ENCODE measurements at regions not wholly inside any gene's neighbourhood (a gene's known extent, or its start where the extent isn't known, plus 50 kb on each side); places are given as distances from the start of the nearest gene placed in this dataset.

GRCh38 chr13:69425235-69425634 lies 682.4 kb upstream of the ATXN8OS start:
- no peaks in the 10 kb centered on the region for H3K27me3 ChIP-seq (replicated peaks; ENCODE audit: insufficient read depth)
- no peak for DNase-seq (ENCODE audit: low spot score)
- TF ChIP-seq POLR2A (IDR thresholded peaks at IDR 0.05) (no peak), POLR2AphosphoS5 (IDR thresholded peaks at IDR 0.05) (no peak)
- TF ChIP-seq, protein P1, sequence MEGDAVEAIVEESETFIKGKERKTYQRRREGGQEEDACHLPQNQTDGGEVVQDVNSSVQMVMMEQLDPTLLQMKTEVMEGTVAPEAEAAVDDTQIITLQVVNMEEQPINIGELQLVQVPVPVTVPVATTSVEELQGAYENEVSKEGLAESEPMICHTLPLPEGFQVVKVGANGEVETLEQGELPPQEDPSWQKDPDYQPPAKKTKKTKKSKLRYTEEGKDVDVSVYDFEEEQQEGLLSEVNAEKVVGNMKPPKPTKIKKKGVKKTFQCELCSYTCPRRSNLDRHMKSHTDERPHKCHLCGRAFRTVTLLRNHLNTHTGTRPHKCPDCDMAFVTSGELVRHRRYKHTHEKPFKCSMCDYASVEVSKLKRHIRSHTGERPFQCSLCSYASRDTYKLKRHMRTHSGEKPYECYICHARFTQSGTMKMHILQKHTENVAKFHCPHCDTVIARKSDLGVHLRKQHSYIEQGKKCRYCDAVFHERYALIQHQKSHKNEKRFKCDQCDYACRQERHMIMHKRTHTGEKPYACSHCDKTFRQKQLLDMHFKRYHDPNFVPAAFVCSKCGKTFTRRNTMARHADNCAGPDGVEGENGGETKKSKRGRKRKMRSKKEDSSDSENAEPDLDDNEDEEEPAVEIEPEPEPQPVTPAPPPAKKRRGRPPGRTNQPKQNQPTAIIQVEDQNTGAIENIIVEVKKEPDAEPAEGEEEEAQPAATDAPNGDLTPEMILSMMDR (IDR thresholded peaks at IDR 0.05), result no peak
- intact Hi-C loops (cut with DNase I), result no loop called here
- H3K27ac ChIP-seq, result no peak overlapping the region
- no peaks in the 10 kb centered on the region for H3K4me1 ChIP-seq (replicated peaks)
- no peaks in the 10 kb centered on the region for H3K36me3 ChIP-seq
- no peak overlapping the region for H3K4me3 ChIP-seq
- no peaks in the 10 kb centered on the region for H3K9me3 ChIP-seq

DNA sequence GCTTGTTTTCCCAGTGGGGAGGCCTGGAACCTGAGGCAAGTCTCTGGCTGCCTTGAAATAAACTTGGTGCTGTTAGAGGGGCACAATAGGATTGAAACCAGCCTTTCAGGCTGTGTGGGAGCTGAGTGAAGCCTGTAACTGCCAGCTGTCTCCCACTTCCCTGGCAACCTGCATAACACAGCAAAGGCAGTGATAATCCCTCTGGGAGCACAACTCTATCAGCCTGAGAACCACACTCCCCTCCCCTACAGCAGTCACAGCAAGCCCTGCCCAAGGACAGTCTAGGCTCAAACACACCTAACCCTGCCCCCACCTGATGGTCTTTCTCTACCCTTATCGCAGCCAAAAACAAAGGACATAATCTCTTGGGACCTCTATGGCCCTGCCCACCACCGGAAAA lies 683.8 kb upstream of the ATXN8OS start:
- WGBS, result 83% methylated on average over 2 of the region's 2 CpGs
- TF ChIP-seq POLR2AphosphoS5 (IDR thresholded peaks at IDR 0.05) (no peak), POLR2A (IDR thresholded peaks at IDR 0.05) (no peak)
- TF ChIP-seq, protein P1 (IDR thresholded peaks at IDR 0.05), result no peak
- no peaks in the 10 kb centered on the region for H3K4me1 ChIP-seq (replicated peaks)

DNA sequence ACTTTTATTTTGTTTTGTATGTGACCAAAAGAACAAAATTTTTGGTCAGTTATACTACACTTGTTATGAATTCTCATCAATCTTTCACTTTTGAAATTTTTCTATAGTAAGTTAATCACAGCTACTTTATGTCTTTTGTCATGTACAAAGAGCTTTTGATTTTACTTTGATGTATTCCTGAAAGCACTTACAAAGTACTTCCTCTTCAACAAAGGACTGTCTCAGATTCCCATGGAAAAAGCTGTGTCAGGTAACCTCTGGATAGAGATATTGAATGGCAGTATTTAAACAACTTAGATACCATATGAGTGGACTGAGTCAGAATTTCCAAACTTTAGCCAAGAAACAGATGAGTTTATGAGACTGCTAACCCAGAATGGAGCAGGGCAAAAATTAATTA lies 689.3 kb upstream of the ATXN8OS start:
- Histone ChIP-seq H3K27ac (no peak overlapping the region), H3K4me1 (replicated peaks) (no peaks in the 10 kb centered on the region), H3K36me3 (no peaks in the 10 kb centered on the region), H3K9me3 (no peaks in the 10 kb centered on the region), H3K4me3 (no peak overlapping the region), H3K27me3 (replicated peaks; ENCODE audit: insufficient read depth) (no peaks in the 10 kb centered on the region)
- TF ChIP-seq, protein P1 (IDR thresholded peaks at IDR 0.05), result no peak
- TF ChIP-seq POLR2AphosphoS5 (IDR thresholded peaks at IDR 0.05) (no peak), POLR2A (IDR thresholded peaks at IDR 0.05) (no peak)
- intact Hi-C loops (cut with DNase I), result no loop called here
- DNase-seq (ENCODE audit: low spot score), result no peak

More for the DNA sequence above, 683.8 kb upstream of the ATXN8OS start:
- Histone ChIP-seq H3K4me3 (no peak overlapping the region), H3K9me3 (no peaks in the 10 kb centered on the region), H3K36me3 (no peaks in the 10 kb centered on the region), H3K27me3 (replicated peaks; ENCODE audit: insufficient read depth) (no peaks in the 10 kb centered on the region), H3K27ac (no peak overlapping the region)
- intact Hi-C loops (cut with DNase I), result no loop called here
- no peak for DNase-seq (ENCODE audit: low spot score)

- Histone ChIP-seq H3K9me3 (no peaks in the 10 kb centered on the region), H3K27me3 (replicated peaks; ENCODE audit: insufficient read depth) (no peaks in the 10 kb centered on the region), H3K27ac (no peak overlapping the region), H3K4me1 (replicated peaks) (no peaks in the 10 kb centered on the region), H3K4me3 (no peak overlapping the region), H3K36me3 (no peaks in the 10 kb centered on the region)
- TF ChIP-seq, protein P1 (IDR thresholded peaks at IDR 0.05), result no peak
- TF ChIP-seq POLR2A (IDR thresholded peaks at IDR 0.05) (no peak), POLR2AphosphoS5 (IDR thresholded peaks at IDR 0.05) (no peak)
- 75% methylated on average over 1 of the region's 1 CpG for WGBS
- intact Hi-C loops (cut with DNase I), result no loop called here
- no peak for DNase-seq (ENCODE audit: low spot score)
Measured at GRCh38 chr13:69410761-69411160, 696.9 kb upstream of the ATXN8OS start.

- WGBS, result 88% methylated on average over 2 of the region's 2 CpGs
- Histone ChIP-seq H3K9me3 (no peaks in the 10 kb centered on the region), H3K36me3 (no peaks in the 10 kb centered on the region), H3K27me3 (replicated peaks; ENCODE audit: insufficient read depth) (no peaks in the 10 kb centered on the region), H3K4me1 (replicated peaks) (no peaks in the 10 kb centered on the region), H3K4me3 (no peak overlapping the region), H3K27ac (no peak overlapping the region)
- no peak for DNase-seq (ENCODE audit: low spot score)
- no peak for TF ChIP-seq POLR2AphosphoS5 (IDR thresholded peaks at IDR 0.05)
- TF ChIP-seq, protein P1 (IDR thresholded peaks at IDR 0.05), result no peak
- TF ChIP-seq POLR2A (IDR thresholded peaks at IDR 0.05), result no peak
- intact Hi-C loops (cut with DNase I), result no loop called here
Measured at GRCh38 chr13:69391756-69392155, 715.9 kb upstream of the ATXN8OS start.
